Mesenchymal stem cell (in vitro differentiated cells and primary cell): ENCODE measurements at regions not wholly inside any gene's neighbourhood (a gene's known extent, or its start where the extent isn't known, plus 50 kb on each side); places are given as distances from the start of the nearest gene placed in this dataset.

Experiments used
- DNase-seq: peaks from one replicate; pipeline ENCODE4 v3.0.0-alpha.2; 2013
- H2AFZ ChIP-seq: one replicate; pipeline ENCODE4 v1.6.1; 2013; ENCODE audit warnings: low read depth, mild to moderate bottlenecking, control low read depth, inconsistent platforms, low read length, moderate library complexity
- H2AK5ac ChIP-seq: 2 replicates; pipeline ENCODE4 v1.6.1; 2013; ENCODE audit warnings: low read length, moderate library complexity, mild to moderate bottlenecking, inconsistent platforms; ENCODE audit not compliant: severe bottlenecking
- H2BK120ac ChIP-seq: one replicate; pipeline ENCODE4 v1.6.1; 2013; ENCODE audit warnings: low read depth, mild to moderate bottlenecking, inconsistent platforms, low read length, moderate library complexity
- H2BK12ac ChIP-seq, 2 experiments: one replicate each; pipeline ENCODE4 v1.6.1; 2013; ENCODE audit warnings: inconsistent platforms in 2 of 2, low read length in 2 of 2, mild to moderate bottlenecking in 2 of 2, moderate library complexity in 2 of 2, control low read depth in 1 of 2
- H2BK15ac ChIP-seq: one replicate; pipeline ENCODE4 v1.6.1; 2013; ENCODE audit warnings: mild to moderate bottlenecking, low read depth, inconsistent platforms; ENCODE audit not compliant: poor library complexity, severe bottlenecking
- H2BK5ac ChIP-seq: 2 replicates; pipeline ENCODE4 v1.6.1; 2013; ENCODE audit warnings: low read depth, mild to moderate bottlenecking, low read length, control low read depth, inconsistent platforms; ENCODE audit not compliant: poor library complexity, severe bottlenecking
- H3K14ac ChIP-seq, 2 experiments: one replicate each; pipeline ENCODE4 v1.6.1; 2013; ENCODE audit warnings: inconsistent platforms in 2 of 2, low read length in 2 of 2, control low read depth in 1 of 2, mild to moderate bottlenecking in 1 of 2, moderate library complexity in 1 of 2
- H3K18ac ChIP-seq, 2 experiments: one replicate each; pipeline ENCODE4 v1.6.1; 2013; ENCODE audit warnings: inconsistent platforms in 2 of 2, low read length in 2 of 2, control low read depth in 1 of 2, low read depth in 1 of 2, mild to moderate bottlenecking in 1 of 2
- H3K23ac ChIP-seq, 2 experiments: one replicate each; pipeline ENCODE4 v1.6.1; 2013; ENCODE audit warnings: inconsistent platforms in 2 of 2, low read length in 2 of 2, mild to moderate bottlenecking in 2 of 2, moderate library complexity in 2 of 2, control low read depth in 1 of 2
- H3K27ac ChIP-seq: 2 replicates; pipeline ENCODE4 v1.5.1; 2013; ENCODE audit warnings: mild to moderate bottlenecking, moderate library complexity, low read length, control low read depth, inconsistent platforms; ENCODE audit not compliant: poor library complexity, severe bottlenecking
- H3K27me3 ChIP-seq, 2 experiments: 2 replicates each; pipeline versions ENCODE4 v1.6.1 to v1.7.0; 2013; ENCODE audit warnings: low read length in 2 of 2, mild to moderate bottlenecking in 2 of 2, moderate library complexity in 2 of 2, control low read depth in 1 of 2, inconsistent platforms in 1 of 2; ENCODE audit not compliant: control insufficient read depth in 1 of 2, insufficient read depth in 1 of 2
- H3K36me3 ChIP-seq, 2 experiments: 2 replicates each; pipeline versions ENCODE4 v1.6.1 to v1.7.0; 2013; ENCODE audit warnings: low read length in 2 of 2, control low read depth in 1 of 2, inconsistent platforms in 1 of 2, low read depth in 1 of 2, mild to moderate bottlenecking in 1 of 2; ENCODE audit not compliant: insufficient read depth in 2 of 2, control insufficient read depth in 1 of 2
- H3K4ac ChIP-seq, 2 experiments: one replicate each; pipeline ENCODE4 v1.6.1; 2013; ENCODE audit warnings: inconsistent platforms in 2 of 2, low read length in 2 of 2, mild to moderate bottlenecking in 2 of 2, moderate library complexity in 2 of 2, control low read depth in 1 of 2, low read depth in 1 of 2
- H3K4me1 ChIP-seq: 2 replicates; pipeline ENCODE4 v1.6.1; 2013; ENCODE audit warnings: low read depth, low read length, control low read depth; ENCODE audit not compliant: control insufficient read depth, insufficient read depth
- H3K4me2 ChIP-seq: 2 replicates; pipeline ENCODE4 v1.6.1; 2013; ENCODE audit warnings: low read length, mild to moderate bottlenecking, inconsistent platforms; ENCODE audit not compliant: poor library complexity, severe bottlenecking
- H3K4me3 ChIP-seq, 2 experiments: 2 replicates each; pipeline versions ENCODE4 v1.5.1 to v1.7.0; 2013; ENCODE audit warnings: low read length in 2 of 2, mild to moderate bottlenecking in 2 of 2, control low read depth in 1 of 2, low read depth in 1 of 2; ENCODE audit not compliant: insufficient read depth in 1 of 2
- H3K79me1 ChIP-seq: replicated peaks from 2 replicates; pipeline ENCODE4 v1.6.1; 2013; ENCODE audit warnings: mild to moderate bottlenecking, control low read depth, low read length, inconsistent platforms; ENCODE audit not compliant: poor library complexity, severe bottlenecking
- H3K9ac ChIP-seq: 2 replicates; pipeline ENCODE4 v1.7.0; 2013; ENCODE audit warnings: mild to moderate bottlenecking, low read length, moderate library complexity
- H3K9me3 ChIP-seq: 2 replicates; pipeline ENCODE4 v1.7.0; 2013; ENCODE audit warnings: mild to moderate bottlenecking, low read length; ENCODE audit not compliant: control insufficient read depth
- H4K8ac ChIP-seq: one replicate; pipeline ENCODE4 v1.6.1; 2013; ENCODE audit warnings: inconsistent platforms, mild to moderate bottlenecking, low read length, moderate library complexity
- H4K91ac ChIP-seq: one replicate; pipeline ENCODE4 v1.6.1; 2013; ENCODE audit warnings: mild to moderate bottlenecking, low read length, inconsistent platforms
- WGBS: methylation state at CpG from one replicate; pipeline ENCODE4 v1.1.7; 2013; ENCODE audit warnings: mixed read lengths; 5-methylcytosine and 5-hydroxymethylcytosine counted together

DNA sequence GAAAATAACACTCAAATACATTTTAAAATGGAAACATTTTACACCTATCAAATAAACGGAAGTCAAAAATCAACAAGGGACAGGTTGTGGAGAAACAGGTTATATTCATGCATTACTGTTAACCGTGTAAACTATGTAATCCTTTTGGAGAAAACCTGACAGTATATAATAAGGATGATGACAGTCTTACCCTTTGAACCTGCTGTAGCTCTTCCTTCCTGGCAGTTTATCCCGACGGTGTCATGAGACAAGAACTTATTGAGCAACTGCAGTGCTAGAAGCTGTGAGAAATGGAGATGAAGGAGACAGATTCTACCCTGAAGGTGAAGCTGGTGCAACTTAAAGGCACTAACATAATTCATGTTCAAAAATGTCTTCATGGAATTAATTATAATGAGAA is 76.7 kb downstream of the PLEKHG1 start:
- H3K9ac ChIP-seq, result no peak overlapping the region
- no peak overlapping the region for H2AK5ac ChIP-seq
- H3K18ac ChIP-seq, result no peak overlapping the region
- H3K79me1 ChIP-seq, result no peaks in the 10 kb centered on the region
- H3K23ac ChIP-seq, result no peak overlapping the region
- no peak for DNase-seq
- no peak overlapping the region for H3K4me2 ChIP-seq
- no peak overlapping the region for H2AFZ ChIP-seq
- no peak overlapping the region for H2BK120ac ChIP-seq
- no peak overlapping the region for H4K8ac ChIP-seq
- H3K27me3 ChIP-seq, result peaks cover 0 to 12% of the 10 kb centered on the region in 2 experiments
- H3K4me1 ChIP-seq, result no peaks in the 10 kb centered on the region
- no peak overlapping the region for H3K27ac ChIP-seq
- no peak overlapping the region for H3K14ac ChIP-seq
- no peak overlapping the region for H2BK12ac ChIP-seq
- H2BK15ac ChIP-seq, result no peak overlapping the region
- 67% methylated on average over 4 of the region's 4 CpGs for WGBS
- no peak overlapping the region for H3K4ac ChIP-seq
- no peaks in the 10 kb centered on the region for H3K36me3 ChIP-seq
- no peak overlapping the region for H2BK5ac ChIP-seq
- no peak overlapping the region for H3K4me3 ChIP-seq
- H3K9me3 ChIP-seq, result no peaks in the 10 kb centered on the region
- H4K91ac ChIP-seq, result no peak overlapping the region

GRCh38 chr6:150676772-150677171 is 77.1 kb downstream of the PLEKHG1 start:
- Histone ChIP-seq H3K4me3 (no peak overlapping the region), H3K27me3 (peaks cover 0 to 8% of the 10 kb centered on the region in 2 experiments), H3K79me1 (no peaks in the 10 kb centered on the region), H2BK12ac (no peak overlapping the region), H2AFZ (no peak overlapping the region), H2BK5ac (no peak overlapping the region), H2BK120ac (no peak overlapping the region), H4K91ac (no peak overlapping the region), H2BK15ac (no peak overlapping the region), H3K14ac (peak overlapping the region in 1 of 2 experiments; percentile 32), H2AK5ac (no peak overlapping the region), H3K23ac (no peak overlapping the region), H3K4me1 (no peaks in the 10 kb centered on the region), H3K9me3 (no peaks in the 10 kb centered on the region), H3K18ac (no peak overlapping the region), H3K4me2 (no peak overlapping the region), H3K4ac (no peak overlapping the region), H3K9ac (no peak overlapping the region), H3K27ac (no peak overlapping the region), H3K36me3 (no peaks in the 10 kb centered on the region), H4K8ac (no peak overlapping the region)
- no peak for DNase-seq
- WGBS, result 90% methylated on average over 2 of the region's 2 CpGs

GRCh38 chr6:150680510-150680909 is 80.8 kb downstream of the PLEKHG1 start:
- H3K36me3 ChIP-seq, result no peaks in the 10 kb centered on the region
- no peak overlapping the region for H2BK5ac ChIP-seq
- H2BK120ac ChIP-seq, result no peak overlapping the region
- H3K4me1 ChIP-seq, result no peaks in the 10 kb centered on the region
- H3K18ac ChIP-seq, result no peak overlapping the region
- H3K79me1 ChIP-seq, result no peaks in the 10 kb centered on the region
- no peak for DNase-seq
- no peak overlapping the region for H3K4me2 ChIP-seq
- H3K9me3 ChIP-seq, result no peaks in the 10 kb centered on the region
- WGBS, result 96% methylated on average over 5 of the region's 5 CpGs
- no peak overlapping the region for H2BK15ac ChIP-seq
- H3K14ac ChIP-seq, result no peak overlapping the region
- H4K91ac ChIP-seq, result no peak overlapping the region
- H3K27me3 ChIP-seq, result peaks cover 0 to 8% of the 10 kb centered on the region in 2 experiments
- no peak overlapping the region for H3K23ac ChIP-seq
- H3K27ac ChIP-seq, result no peak overlapping the region
- no peak overlapping the region for H3K4me3 ChIP-seq
- H3K4ac ChIP-seq, result no peak overlapping the region
- no peak overlapping the region for H2AK5ac ChIP-seq
- H3K9ac ChIP-seq, result no peak overlapping the region
- H2BK12ac ChIP-seq, result no peak overlapping the region
- no peak overlapping the region for H4K8ac ChIP-seq
- H2AFZ ChIP-seq, result no peak overlapping the region

- H2BK12ac ChIP-seq, result no peak overlapping the region
- H3K4me1 ChIP-seq, result no peaks in the 10 kb centered on the region
- H3K9ac ChIP-seq, result no peak overlapping the region
- no peak overlapping the region for H3K4me3 ChIP-seq
- no peak overlapping the region for H2AK5ac ChIP-seq
- H2BK5ac ChIP-seq, result no peak overlapping the region
- no peak overlapping the region for H3K27ac ChIP-seq
- H3K18ac ChIP-seq, result no peak overlapping the region
- peaks cover 0 to 8% of the 10 kb centered on the region in 2 experiments for H3K27me3 ChIP-seq
- no peak overlapping the region for H3K23ac ChIP-seq
- H4K91ac ChIP-seq, result no peak overlapping the region
- no peak overlapping the region for H3K4me2 ChIP-seq
- H3K79me1 ChIP-seq, result no peaks in the 10 kb centered on the region
- H2AFZ ChIP-seq, result no peak overlapping the region
- H4K8ac ChIP-seq, result no peak overlapping the region
- 91% methylated on average over 11 of the region's 11 CpGs for WGBS
- H3K4ac ChIP-seq, result no peak overlapping the region
- H2BK120ac ChIP-seq, result no peak overlapping the region
- H3K9me3 ChIP-seq, result no peaks in the 10 kb centered on the region
- no peaks in the 10 kb centered on the region for H3K36me3 ChIP-seq
- H3K14ac ChIP-seq, result no peak overlapping the region
- no peak overlapping the region for H2BK15ac ChIP-seq
- DNase-seq, result no peak
Observed at GRCh38 chr6:150681578-150682395, 82.1 kb downstream of the PLEKHG1 start.
